Mesothelial cell of epicardium (in vitro differentiated cells): ENCODE measurements at regions not wholly inside any gene's neighbourhood (a gene's known extent, or its start where the extent isn't known, plus 50 kb on each side); places are given as distances from the start of the nearest gene placed in this dataset.

Source experiments
- DNase-seq, 2 experiments: peaks; one replicate each; pipeline ENCODE4 v3.0.0; 2021; ENCODE audit warnings: low spot score in 2 of 2; ENCODE audit not compliant: unreplicated experiment in 2 of 2
- H3K27ac Mint-ChIP-seq: 2 replicates; pipeline ENCODE4 v1.8.0; 2021; ENCODE audit warnings: mixed read lengths
- H3K27me3 Mint-ChIP-seq: 2 replicates; pipeline ENCODE4 v1.8.0; 2021; ENCODE audit warnings: low read depth, mixed read lengths
- H3K36me3 Mint-ChIP-seq: 2 replicates; pipeline ENCODE4 v1.8.0; 2021; ENCODE audit warnings: mixed read lengths
- H3K4me1 Mint-ChIP-seq: 2 replicates; pipeline ENCODE4 v1.8.0; 2021; ENCODE audit warnings: mixed read lengths
- H3K4me3 Mint-ChIP-seq: 2 replicates; pipeline ENCODE4 v1.8.0; 2021; ENCODE audit warnings: mild to moderate bottlenecking, moderate library complexity, mixed read lengths
- H3K9me3 Mint-ChIP-seq: 2 replicates; pipeline ENCODE4 v1.8.0; 2021; ENCODE audit warnings: mixed read lengths
- CTCF ChIP-seq: fragments of 200-600 bp; sonication (generic); IDR thresholded peaks from one replicate; pipeline ENCODE4 v1.5.0; 2021; ENCODE audit warnings: antibody characterized with exemption; ENCODE audit not compliant: unreplicated experiment

DNA sequence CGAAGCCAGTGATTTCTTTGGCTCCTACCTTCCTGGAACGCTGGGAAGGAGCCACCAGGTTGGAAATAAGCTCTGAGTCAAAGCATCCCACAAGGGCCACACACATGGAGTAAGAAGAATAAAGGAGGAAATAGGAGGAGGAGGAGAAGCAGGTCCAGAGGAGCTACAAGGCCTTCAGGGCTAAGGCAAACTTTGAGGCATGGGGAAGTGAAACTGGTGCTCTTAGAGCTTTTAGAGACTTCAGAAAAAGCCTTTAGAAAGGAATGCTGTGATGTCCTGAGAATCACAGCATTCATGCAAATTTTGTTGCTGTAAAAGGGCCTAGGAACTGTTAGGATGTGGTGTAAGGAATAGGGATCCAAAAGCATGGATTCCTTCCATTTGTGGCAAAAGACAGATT lies 135.9 kb upstream of the ARHGEF9 start:
- Mint-ChIP-seq H3K36me3 (peaks cover 4% of the 10 kb centered on the region), H3K9me3 (peaks cover 75% of the 10 kb centered on the region), H3K27ac (no peak overlapping the region), H3K4me1 (no peaks in the 10 kb centered on the region), H3K27me3 (no peaks in the 10 kb centered on the region), H3K4me3 (no peak overlapping the region)
- TF ChIP-seq CTCF, result no peak
- DNase-seq, result no peak

- Mint-ChIP-seq H3K4me1 (no peaks in the 10 kb centered on the region), H3K27me3 (no peaks in the 10 kb centered on the region), H3K27ac (no peak overlapping the region), H3K36me3 (peaks cover 5% of the 10 kb centered on the region), H3K4me3 (no peak overlapping the region), H3K9me3 (peaks cover 69% of the 10 kb centered on the region)
- no peak for TF ChIP-seq CTCF
- DNase-seq, result no peak
These were observed 134.1 kb upstream of the ARHGEF9 start for GRCh38 chrX:63919081-63919480.

GRCh38 chrX:63918611-63919010 lies 133.6 kb upstream of the ARHGEF9 start:
- H3K9me3 Mint-ChIP-seq, result peaks cover 65% of the 10 kb centered on the region

DNA sequence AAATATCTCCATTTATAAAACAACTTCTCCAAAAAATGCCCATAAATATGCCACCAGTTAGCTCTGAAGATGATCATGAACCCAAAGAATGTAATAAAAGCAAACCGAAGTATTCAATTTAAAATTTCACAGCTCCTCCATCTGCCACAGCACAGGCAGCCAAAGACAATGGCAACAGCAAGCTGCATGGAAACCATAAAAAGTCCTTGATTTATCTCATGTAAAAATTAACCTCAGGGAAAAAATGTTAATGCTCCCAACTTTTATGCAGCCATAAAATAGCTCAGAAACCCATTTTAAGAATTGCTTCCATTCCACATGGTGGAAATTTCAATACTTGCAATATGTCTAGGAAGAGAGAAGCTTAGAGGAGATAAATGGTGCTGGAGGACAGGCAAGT lies 132.3 kb upstream of the ARHGEF9 start:
- peaks cover 70% of the 10 kb centered on the region for H3K9me3 Mint-ChIP-seq
- no peak for DNase-seq
- no peak for TF ChIP-seq CTCF
- no peaks in the 10 kb centered on the region for H3K27me3 Mint-ChIP-seq
- H3K27ac Mint-ChIP-seq, result no peak overlapping the region
- no peaks in the 10 kb centered on the region for H3K4me1 Mint-ChIP-seq
- no peak overlapping the region for H3K4me3 Mint-ChIP-seq
- peaks cover 5% of the 10 kb centered on the region for H3K36me3 Mint-ChIP-seq

More at GRCh38 chrX:63918611-63919010, 133.6 kb upstream of the ARHGEF9 start:
- Mint-ChIP-seq H3K27me3 (no peaks in the 10 kb centered on the region), H3K36me3 (peaks cover 5% of the 10 kb centered on the region), H3K4me3 (no peak overlapping the region), H3K4me1 (no peaks in the 10 kb centered on the region), H3K27ac (no peak overlapping the region)
- TF ChIP-seq CTCF, result no peak
- DNase-seq, result no peak

- Mint-ChIP-seq H3K36me3 (peaks cover 1% of the 10 kb centered on the region), H3K27me3 (no peaks in the 10 kb centered on the region), H3K27ac (no peak overlapping the region), H3K9me3 (peaks cover 77% of the 10 kb centered on the region), H3K4me3 (no peak overlapping the region), H3K4me1 (no peaks in the 10 kb centered on the region)
- TF ChIP-seq CTCF, result no peak
- no peak for DNase-seq
These were observed 128.7 kb upstream of the ARHGEF9 start for GRCh38 chrX:63913719-63914118.

DNA sequence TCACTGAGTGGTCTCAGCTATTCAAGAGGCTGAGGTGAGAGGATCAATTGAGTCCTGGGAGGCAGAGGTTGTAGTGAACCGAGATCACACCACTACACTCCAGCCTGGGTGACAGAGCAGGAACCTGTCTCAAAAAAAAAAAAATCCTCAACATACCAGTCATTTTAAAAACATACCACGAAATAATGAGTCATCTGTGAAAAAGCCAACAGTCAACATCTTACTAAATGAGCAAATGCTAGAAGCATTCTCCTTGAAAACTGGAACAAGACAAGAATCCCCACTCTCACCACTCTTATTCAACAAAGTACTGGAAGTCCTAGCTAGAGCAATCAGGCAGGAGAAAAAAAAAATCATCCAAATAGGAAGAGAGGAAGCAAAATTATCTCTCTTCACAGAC lies 104.0 kb upstream of the ARHGEF9 start:
- no peak for DNase-seq
- Mint-ChIP-seq H3K4me3 (no peak overlapping the region), H3K27me3 (no peaks in the 10 kb centered on the region), H3K36me3 (peaks cover 3% of the 10 kb centered on the region), H3K9me3 (peaks cover 80% of the 10 kb centered on the region), H3K27ac (no peak overlapping the region), H3K4me1 (no peaks in the 10 kb centered on the region)
- no peak for TF ChIP-seq CTCF
